Stimulated activated CD4-positive, alpha-beta T cell treated with anti-CD3 and anti-CD28 coated beads, Interleukin-1b, Interleukin-23, amount 100 ng/mL, for 48 hours (primary cell): ENCODE measurements at regions not wholly inside any gene's neighbourhood (a gene's known extent, or its start where the extent isn't known, plus 50 kb on each side); places are given as distances from the start of the nearest gene placed in this dataset.
A peak's percentile ranks its signal among the peaks of the same experiment; 100 is the strongest.
"Not testable (repeated sequence)": the region's sequence is repeated elsewhere in the genome, so short reads cannot be mapped to it uniquely, and the experiment has no call there.

Source experiments
- DNase-seq: peaks from one replicate; pipeline ENCODE4 v3.0.0-alpha.2; 2020

DNA sequence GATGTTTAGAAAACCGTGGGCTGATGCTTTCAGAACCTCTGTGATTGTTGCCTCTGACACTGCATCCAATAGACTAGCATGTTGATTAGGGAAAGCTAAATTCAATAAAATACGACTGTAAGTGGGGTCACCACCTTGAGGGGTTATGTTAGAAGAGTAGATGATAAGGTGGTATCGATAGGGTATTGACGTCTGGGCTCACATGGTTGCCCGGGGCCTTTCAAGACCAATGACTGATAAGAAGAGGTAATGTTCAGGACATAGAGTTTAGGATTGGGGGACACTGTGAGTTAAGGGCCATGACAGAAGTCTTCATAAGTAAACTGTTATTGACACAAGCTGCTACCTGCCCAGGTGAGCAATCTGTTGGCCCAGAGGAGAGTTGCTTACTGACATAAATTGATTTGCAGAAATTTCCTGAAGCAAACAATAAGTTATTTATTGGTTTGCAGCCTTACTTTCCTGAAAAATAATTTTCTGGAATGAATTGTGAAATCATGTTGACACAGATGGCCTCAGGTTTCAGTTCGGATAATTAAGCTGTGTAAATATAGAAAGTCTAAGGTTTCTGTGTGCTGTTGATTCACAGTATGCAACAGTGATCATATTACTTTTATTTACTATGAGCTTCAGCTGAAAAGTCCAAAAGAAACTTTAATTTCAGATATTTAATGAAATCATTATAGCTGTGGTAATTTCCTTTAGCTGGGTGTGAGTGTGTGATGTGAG, 289.9 kb upstream of the PRSS16 start:
- DNase-seq, result not testable (repeated sequence)

GRCh38 chr6:26961236-26961635, 286.3 kb upstream of the PRSS16 start:
- not testable (repeated sequence) for DNase-seq

DNA sequence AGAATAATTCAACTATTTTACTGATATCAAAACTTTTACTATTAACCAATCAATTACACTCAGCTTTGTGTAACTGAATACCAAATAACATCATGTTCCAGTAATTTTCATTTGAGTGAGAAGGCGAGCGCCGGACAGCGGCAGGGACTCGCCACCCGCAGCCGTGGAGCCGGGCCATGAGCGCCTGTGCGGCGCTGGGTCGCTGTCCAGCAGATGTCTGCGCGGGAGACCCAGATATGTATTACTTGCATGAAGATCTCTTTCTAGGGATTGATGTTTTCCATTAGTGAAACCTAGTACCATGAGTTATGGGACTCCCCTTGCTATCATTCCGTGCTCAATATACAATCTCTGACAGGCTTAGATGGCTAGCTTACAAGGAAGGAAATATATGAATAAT, 245.1 kb upstream of the PRSS16 start:
- DNase-seq, result no peak

GRCh38 chr6:27007020-27007419, 240.5 kb upstream of the PRSS16 start:
- no peak for DNase-seq

DNA sequence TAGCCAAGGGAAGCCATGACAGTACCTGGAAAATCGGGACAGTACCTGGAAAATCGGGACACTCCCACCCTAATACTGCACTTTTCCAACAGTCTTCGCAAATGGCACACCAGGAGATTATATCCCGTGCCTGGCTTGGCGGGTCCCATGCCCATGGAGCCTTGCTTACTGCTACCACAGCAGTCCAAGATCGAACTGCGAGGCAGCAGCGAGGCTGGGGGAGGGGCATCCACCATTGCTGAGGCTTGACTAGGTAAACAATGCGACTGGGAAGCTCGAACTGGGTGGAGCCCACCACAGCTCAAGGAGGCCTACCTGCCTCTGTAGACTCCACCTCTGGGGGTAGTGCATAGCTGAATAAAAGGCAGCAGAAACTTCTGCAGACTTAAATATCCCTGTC, 238.9 kb upstream of the PRSS16 start:
- not testable (repeated sequence) for DNase-seq

DNA sequence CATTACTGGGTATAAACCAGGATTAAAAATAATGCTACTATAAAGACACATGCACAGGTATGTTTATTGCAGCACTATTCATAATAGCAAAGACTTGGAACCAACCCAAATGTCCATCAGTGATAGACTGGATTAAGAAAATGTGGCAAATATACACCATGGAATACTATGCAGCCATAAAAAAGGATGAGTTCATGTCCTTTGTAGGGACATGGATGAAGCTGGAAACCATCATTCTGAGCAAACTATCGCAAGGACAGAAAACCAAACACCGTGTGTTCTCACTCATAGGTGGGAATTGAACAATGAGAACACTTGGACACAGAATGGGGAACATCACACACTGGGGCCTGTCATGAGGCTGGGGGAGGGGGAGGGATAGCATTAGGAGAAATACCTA, 233.4 kb upstream of the PRSS16 start:
- not testable (repeated sequence) for DNase-seq

GRCh38 chr6:27016689-27017088, 230.8 kb upstream of the PRSS16 start:
- DNase-seq, result no peak

DNA sequence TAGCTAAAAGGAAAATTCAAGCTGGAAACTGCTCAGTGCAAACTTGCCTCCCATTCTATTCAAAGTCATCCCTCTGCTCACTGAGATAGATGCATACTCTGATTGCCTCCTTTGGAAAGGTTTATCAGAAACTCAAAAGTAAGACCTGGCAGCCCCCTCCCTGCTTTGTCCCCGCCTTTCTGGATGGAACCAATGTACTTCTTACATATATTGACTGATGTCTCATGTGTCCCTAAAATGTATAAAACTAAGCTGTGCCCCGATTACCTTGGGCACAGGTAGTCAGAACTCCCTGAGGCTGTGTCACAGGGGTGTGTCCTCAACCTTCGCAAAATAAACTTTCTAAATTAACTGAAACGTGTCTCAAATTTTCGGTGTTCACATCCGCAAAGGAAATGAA, 229.1 kb upstream of the PRSS16 start:
- not testable (repeated sequence) for DNase-seq

- peak; percentile 73 for DNase-seq
Measured at GRCh38 chr6:27019651-27020552, 227.6 kb upstream of the PRSS16 start.

DNA sequence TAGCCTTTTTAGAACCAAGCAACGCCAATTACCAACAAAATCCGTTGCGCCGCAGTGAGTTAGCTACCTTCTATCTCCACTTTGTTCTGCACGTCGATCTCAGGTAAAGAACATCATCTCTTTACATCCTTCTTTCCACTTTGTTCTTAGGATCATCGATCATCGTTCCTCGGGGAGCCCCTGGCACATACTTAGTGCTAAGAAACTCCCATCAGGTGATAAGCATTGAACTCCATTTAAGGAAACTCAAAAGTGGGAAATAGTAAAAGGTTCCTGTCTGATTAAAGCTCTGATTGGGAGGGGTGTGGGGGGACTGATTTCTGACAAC, 227.0 kb upstream of the PRSS16 start:
- DNase-seq, result no peak

- no peak for DNase-seq
Measured at GRCh38 chr6:27023664-27024063, 223.8 kb upstream of the PRSS16 start.

DNA sequence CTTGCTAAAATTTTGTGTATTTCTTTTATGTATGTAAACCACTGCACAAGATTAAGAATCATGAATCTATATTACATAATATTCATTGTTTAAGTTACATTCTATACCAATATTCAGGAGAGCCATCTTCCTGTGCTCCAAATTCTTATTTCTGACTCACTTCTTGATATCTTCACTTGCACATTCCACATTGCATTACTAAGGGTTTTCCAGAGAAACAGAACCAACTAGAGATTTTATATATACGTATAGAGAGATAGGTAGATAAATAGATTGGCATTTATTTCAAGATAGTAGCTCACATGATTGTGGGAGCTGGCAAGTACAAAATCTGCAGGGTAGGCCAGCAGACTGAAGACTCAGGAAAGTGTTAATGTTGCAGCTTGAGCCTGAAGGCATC, 222.2 kb upstream of the PRSS16 start:
- DNase-seq, result no peak

- DNase-seq, result no peak
Measured at GRCh38 chr6:27026361-27026760, 221.1 kb upstream of the PRSS16 start.

DNA sequence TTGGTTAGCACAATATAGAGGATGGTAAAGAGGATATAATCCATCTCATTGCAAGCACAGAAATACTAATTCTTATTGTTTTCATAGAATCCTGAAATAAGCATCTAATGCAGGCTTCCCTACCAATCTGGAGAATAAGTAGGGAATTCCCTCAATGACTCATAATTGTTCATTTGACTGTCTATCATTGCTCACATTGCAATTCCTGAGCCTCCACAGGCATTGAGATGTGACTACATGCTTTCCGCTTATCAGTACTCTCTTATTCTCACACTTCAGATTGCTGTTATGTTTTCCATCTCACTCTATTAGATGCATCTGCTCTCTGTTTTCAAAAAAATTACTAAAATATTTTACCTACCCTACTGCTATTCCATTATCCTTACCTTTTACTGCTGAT, 216.2 kb upstream of the PRSS16 start:
- no peak for DNase-seq

GRCh38 chr6:27038498-27038897, 209.0 kb upstream of the PRSS16 start:
- no peak for DNase-seq

DNA sequence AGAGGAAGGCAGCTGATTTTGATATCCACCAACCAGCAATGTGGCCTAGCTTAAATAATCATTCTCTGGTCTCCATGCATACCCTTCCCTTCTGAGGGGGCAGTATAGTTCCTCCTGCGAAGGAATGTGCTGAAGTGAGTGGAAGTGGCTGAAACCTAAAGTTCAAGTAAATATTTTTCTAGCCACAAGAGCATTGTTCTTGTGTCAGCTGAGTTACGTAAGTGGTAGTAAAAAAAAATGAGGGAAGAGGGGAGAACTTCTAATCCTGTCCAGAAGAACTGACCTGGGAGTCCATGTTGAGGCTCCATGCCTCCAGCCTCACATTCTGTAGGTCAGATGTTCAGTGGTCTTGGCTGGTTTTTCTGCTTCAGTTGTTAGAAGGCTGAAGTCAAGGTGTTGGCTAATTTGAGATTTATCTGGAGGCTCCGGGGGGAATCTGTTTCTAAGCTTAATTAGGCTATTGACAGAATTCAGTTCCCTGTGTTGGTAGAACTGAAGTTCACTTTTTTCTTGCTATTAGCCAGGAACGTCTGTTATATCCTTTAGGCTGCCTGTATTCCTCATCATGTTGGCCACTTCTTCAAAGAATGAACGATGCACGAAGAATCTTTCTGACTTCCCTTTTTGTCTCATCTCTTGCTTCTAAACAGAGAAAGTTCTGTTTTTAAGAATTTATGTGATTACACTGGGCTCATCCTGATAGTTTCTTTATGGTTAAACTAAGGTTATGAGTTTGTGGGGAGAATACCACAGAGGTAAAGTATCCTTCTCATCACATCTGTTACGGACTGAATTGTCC, 207.1 kb upstream of the PRSS16 start:
- no peak for DNase-seq

DNA sequence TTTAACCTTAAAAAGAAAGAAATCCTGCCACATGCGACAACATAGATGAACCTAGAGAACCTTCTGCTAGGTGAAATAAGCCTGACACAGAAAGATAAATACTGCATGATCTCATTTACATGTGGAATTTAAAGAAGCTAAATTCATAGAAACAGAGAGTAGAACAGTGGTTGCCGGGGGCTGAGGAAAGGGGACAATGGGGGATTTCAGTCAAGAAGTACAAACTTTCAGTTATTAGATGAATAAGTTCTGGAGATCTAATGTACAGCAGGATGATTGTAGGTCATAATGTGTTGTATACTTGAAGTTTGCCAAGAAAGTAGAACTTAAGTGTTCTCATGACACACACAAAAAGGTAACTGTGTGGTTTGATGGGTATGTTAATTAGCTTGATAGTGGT, 204.3 kb upstream of the PRSS16 start:
- no peak for DNase-seq

DNA sequence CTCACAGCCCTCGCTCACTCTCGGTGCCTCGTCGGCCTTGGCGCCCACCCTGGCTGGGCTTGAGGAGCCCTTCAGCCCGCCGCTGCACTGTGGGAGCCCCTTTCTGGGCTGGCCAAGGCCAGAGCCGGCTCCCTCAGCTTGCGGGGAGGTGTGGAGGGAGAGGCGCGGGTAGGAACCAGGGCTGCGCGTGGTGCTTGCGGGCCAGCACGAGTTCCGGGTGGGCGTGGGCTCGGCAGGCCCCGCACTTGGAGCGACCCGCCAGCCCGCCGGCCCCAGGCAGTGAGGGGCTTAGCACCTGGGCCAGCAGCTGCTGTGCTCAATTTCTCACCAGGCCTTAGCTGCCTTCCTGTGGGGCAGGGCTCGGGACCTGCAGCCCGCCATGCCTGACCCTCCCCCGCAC, 202.4 kb upstream of the PRSS16 start:
- not testable (repeated sequence) for DNase-seq

GRCh38 chr6:27047725-27048124, 199.8 kb upstream of the PRSS16 start:
- DNase-seq, result not testable (repeated sequence)

DNA sequence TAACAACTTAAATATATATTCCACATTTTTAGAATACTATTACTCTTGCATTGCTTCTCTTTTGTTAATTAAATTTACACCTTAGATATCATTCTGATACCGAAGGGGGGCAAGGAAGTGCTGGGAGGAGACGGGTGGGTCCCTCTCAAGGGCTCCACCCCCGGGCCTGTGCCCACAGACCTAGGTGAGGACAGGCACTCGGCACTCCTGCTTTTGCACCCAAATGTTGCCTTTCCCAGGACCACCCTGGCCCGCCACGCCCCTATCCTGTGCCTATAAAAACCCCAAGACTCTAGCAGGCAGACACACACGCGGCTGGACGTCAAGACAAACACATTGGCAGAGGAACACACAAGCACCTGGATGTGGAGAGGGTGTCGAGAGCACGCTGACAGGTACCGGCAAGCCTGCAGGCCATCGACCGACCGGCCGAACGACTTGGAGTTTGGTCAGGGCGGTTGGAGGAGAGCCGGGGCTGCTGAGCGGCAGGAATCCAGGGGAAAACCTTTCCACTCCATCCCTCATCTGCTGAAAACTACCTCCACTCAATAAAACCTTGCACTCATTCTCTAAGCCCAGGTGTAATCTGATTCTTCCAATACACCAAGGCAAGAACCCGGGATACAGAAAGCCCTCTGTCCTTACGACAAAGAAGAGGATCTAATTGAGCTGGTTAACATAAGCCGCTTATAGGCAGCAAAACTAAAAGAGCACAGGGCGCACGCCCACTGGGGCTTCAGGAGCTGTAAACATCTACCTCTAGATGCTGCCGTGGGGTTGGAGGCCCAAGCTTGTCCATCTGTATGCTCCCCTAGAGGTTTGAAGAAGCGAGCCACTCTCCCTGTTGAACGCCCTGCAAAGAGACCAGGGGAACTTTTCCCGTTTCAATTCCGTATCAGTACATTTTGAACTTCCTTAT, 197.4 kb upstream of the PRSS16 start:
- no peak for DNase-seq

DNA sequence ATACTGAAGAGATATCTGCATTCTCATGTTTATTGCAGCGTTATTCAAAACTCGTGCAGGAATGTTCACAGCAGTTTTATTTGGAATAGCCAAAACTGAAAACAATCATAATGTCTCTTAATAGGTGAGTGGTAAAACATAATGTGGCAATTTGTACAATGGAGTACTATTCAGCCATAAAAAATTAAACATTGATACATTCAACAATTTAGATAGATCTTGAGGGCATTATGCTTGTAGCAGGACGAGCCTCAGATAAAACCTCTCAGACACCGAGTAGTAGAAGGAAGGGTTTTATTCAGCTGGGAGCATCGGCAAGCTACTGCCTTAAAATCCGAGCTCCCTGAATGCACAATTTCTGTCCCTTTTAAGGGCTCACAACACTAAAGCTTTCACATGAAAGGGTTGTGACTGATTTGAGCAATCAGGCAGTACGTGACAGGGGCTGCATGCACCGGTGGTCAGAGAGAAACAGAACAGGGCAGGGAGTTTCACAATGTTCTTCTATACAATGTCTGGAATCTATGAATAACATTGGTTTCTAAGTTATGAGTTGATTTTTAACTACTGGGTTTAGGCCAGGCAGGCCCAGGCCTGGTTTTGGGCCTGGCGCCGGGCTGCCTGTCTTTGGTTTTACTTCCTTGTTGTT, 195.3 kb upstream of the PRSS16 start:
- DNase-seq, result not testable (repeated sequence)

GRCh38 chr6:27052731-27053082, 194.8 kb upstream of the PRSS16 start:
- no peak for DNase-seq
